Keratinocyte (primary cell): ENCODE measurements at regions not wholly inside any gene's neighbourhood (a gene's known extent, or its start where the extent isn't known, plus 50 kb on each side); places are given as distances from the start of the nearest gene placed in this dataset.
"Not testable (repeated sequence)": the region's sequence is repeated elsewhere in the genome, so short reads cannot be mapped to it uniquely, and the experiment has no call there.

ENCODE experiments used
- DNase-seq: peaks from one replicate; pipeline ENCODE4 v3.0.0-alpha.2; 2011; ENCODE audit warnings: low read depth, missing footprints, low spot score
- FAIRE-seq: peaks from 2 replicates; lab custom pipeline; 2011; peaks lifted over from hg19 to GRCh38; lab: Jason Lieb, UNC
- H2AFZ ChIP-seq: 2 replicates; pipeline ENCODE4 v1.6.0; 2012; ENCODE audit warnings: low read length, control low read depth, inconsistent platforms; ENCODE audit not compliant: control insufficient read depth
- H3K27ac ChIP-seq: 2 replicates; pipeline ENCODE4 v1.5.1; 2011; ENCODE audit warnings: low read length; ENCODE audit not compliant: control insufficient read depth, insufficient read depth
- H3K27me3 ChIP-seq: 3 replicates; pipeline ENCODE4 v1.6.0; 2011; ENCODE audit warnings: low read length; ENCODE audit not compliant: control insufficient read depth, insufficient read depth; ENCODE audit errors: extremely low read depth
- H3K36me3 ChIP-seq, 2 experiments: 2 replicates in 1 of 2; 3 replicates in 1 of 2; pipeline ENCODE4 v1.5.1; 2011; ENCODE audit warnings: low read length in 2 of 2, mild to moderate bottlenecking in 1 of 2; ENCODE audit not compliant: control insufficient read depth in 2 of 2, insufficient read depth in 2 of 2; ENCODE audit errors: extremely low read depth in 1 of 2
- H3K4me1 ChIP-seq: 3 replicates; pipeline ENCODE4 v1.5.1; 2011; ENCODE audit warnings: low read length; ENCODE audit not compliant: control insufficient read depth, insufficient read depth; ENCODE audit errors: extremely low read depth
- H3K4me2 ChIP-seq: 3 replicates; pipeline ENCODE4 v1.6.0; 2011; ENCODE audit warnings: low read depth, low read length; ENCODE audit not compliant: control insufficient read depth, insufficient read depth; ENCODE audit errors: extremely low read depth
- H3K4me3 ChIP-seq, 3 experiments: fragments of 200-600 bp in 1 of 3; sonication (generic) in 1 of 3; 2 replicates in 2 of 3; 3 replicates in 1 of 3; pipeline ENCODE4 v1.5.1; 2011 to 2016; ENCODE audit warnings: low read length in 3 of 3, mild to moderate bottlenecking in 3 of 3, control low read depth in 2 of 3, inconsistent platforms in 1 of 3, low read depth in 1 of 3, mixed read lengths in 1 of 3, mixed run types in 1 of 3, moderate library complexity in 1 of 3; ENCODE audit not compliant: control insufficient read depth in 2 of 3, insufficient read depth in 2 of 3; ENCODE audit errors: extremely low read depth in 1 of 3
- H3K79me2 ChIP-seq: 2 replicates; pipeline ENCODE4 v1.6.0; 2012; ENCODE audit warnings: low read length; ENCODE audit not compliant: control insufficient read depth, insufficient read depth
- H3K9ac ChIP-seq: 3 replicates; pipeline ENCODE4 v1.6.0; 2011; ENCODE audit warnings: low read length; ENCODE audit not compliant: control insufficient read depth, insufficient read depth; ENCODE audit errors: extremely low read depth
- H3K9me1 ChIP-seq: 3 replicates; pipeline ENCODE4 v1.6.0; 2011; ENCODE audit warnings: low read length; ENCODE audit not compliant: control insufficient read depth, insufficient read depth; ENCODE audit errors: extremely low read depth
- H3K9me3 ChIP-seq: 2 replicates; pipeline ENCODE4 v1.5.1; 2012; ENCODE audit warnings: low read depth, low read length; ENCODE audit not compliant: control insufficient read depth
- H4K20me1 ChIP-seq: 3 replicates; pipeline ENCODE4 v1.6.0; 2011; ENCODE audit warnings: low read length; ENCODE audit not compliant: control insufficient read depth, insufficient read depth; ENCODE audit errors: extremely low read depth
- dilution Hi-C: fragments of 300-500 bp; cut with MboI; formaldehyde crosslinking; loops from one replicate; pipeline ENCODE4 v1.7.0; 2020; ENCODE audit warnings: low sequenced_read_pairs; ENCODE audit not compliant: extremely low pct_ligation_motif_present

DNA sequence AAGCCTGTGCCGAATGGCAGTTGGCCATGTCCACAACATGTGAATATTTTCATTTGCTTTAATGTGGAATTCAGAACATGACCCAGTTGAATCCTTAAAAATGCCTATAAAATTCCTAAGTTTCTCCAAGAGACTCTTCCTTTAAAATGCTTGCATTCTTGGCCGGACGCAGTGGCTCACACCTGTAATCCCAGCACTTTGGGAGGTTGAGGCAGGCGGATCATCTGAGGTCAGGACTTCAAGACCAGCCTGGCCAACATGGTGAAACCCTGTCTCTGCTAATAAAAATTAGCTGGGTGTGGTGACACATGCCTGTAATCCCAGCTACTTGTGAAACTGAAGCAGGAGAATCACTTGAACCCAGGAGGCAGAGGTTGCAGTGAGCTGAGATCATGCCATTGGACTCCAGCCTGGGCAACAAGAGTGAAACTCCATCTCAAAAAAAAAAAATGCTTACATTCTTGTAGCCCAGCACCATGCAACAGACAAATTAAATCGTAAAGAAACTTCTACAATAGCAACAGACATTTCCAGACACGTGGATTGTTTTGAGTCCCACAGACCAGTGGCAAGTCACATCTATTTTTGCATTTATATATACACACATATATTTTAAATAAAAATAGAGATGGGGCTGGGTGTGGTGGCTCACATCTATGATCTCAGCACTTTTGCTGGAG is 274.4 kb downstream of the GOLGA6L6 start:
- H2AFZ ChIP-seq, H3K4me3 ChIP-seq, H3K4me1 ChIP-seq, H3K27ac ChIP-seq, H3K9me1 ChIP-seq, DNase-seq, FAIRE-seq, H3K27me3 ChIP-seq, H3K4me2 ChIP-seq, H3K79me2 ChIP-seq, H4K20me1 ChIP-seq, H3K9ac ChIP-seq, H3K36me3 ChIP-seq, dilution Hi-C loops: not testable (repeated sequence)
- peaks cover 27% of the 10 kb centered on the region for H3K9me3 ChIP-seq

DNA sequence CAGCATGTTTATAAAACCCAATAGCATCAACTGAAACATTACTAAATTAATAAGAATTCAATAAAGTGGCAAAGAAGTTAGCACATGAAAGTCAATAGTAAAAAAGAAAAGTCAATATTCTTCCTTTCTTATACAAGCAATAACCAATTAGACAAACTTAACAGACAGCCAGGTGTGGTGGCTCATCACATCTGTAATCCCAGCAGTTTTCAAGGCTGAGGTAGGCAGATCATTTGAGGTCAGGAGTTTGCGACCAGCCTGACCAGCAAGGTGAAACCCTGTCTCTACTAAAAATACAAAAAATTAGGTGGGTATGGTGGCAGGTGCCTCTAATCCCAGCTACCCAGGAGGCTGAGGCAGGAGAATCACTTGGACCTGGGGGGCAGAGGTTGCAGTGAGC is 275.9 kb downstream of the GOLGA6L6 start:
- H3K79me2 ChIP-seq, DNase-seq, H3K4me3 ChIP-seq, H3K36me3 ChIP-seq, H3K4me2 ChIP-seq, H3K4me1 ChIP-seq, H3K27ac ChIP-seq, H2AFZ ChIP-seq, H3K27me3 ChIP-seq, H4K20me1 ChIP-seq, FAIRE-seq, H3K9me1 ChIP-seq, dilution Hi-C loops, H3K9ac ChIP-seq: not testable (repeated sequence)
- peaks cover 23% of the 10 kb centered on the region for H3K9me3 ChIP-seq

DNA sequence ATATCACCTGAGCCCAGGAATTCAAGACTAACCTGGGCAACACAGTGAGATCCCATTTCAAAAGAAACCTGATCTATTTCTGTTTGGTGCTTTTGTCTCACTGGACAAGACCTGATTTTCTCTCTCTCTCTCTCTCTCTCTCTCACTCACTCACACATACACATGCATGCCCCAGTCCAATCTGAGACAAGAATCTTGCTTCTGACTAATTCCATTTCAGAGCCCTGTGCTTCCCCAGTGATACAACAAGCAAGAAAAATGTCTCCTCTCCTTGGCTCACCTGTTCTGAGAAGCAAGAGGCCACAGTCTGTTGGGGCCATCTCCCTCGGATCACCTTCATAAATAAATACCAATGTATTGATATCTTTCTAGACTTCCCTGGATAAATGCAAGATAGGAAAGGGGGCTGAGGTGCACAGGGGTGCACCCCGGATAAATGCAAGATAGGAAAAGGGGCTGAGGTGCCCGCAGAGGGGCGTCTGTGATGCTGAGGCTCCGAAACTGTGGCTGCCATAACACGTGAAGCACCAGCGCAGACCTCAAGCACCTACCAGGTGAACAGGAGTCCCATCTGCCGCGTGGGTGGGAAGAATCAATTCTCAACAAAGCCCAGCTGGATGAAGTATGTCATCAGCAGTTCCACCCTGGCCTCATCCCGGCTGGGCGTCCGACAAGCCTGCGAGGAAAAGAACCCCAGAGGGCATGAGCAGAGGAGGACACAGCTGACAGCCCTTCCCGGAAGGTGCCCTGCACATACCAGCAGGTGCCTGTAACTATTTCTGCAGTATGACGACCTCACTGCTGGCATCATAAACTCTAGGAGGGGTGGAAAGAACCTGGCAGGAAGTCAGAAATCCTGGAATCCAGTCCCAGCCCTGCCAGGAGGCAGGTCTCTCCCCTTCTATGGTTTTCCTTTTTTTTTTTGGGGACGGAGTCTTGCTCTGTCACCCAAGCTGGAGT is 280.0 kb downstream of the GOLGA6L6 start:
- H2AFZ ChIP-seq, H3K9ac ChIP-seq, H3K9me1 ChIP-seq, H3K27ac ChIP-seq, H3K4me1 ChIP-seq, H3K4me2 ChIP-seq, dilution Hi-C loops, H3K36me3 ChIP-seq, H3K27me3 ChIP-seq, H4K20me1 ChIP-seq, FAIRE-seq, H3K4me3 ChIP-seq, DNase-seq, H3K79me2 ChIP-seq: not testable (repeated sequence)
- peaks cover 22% of the 10 kb centered on the region for H3K9me3 ChIP-seq

DNA sequence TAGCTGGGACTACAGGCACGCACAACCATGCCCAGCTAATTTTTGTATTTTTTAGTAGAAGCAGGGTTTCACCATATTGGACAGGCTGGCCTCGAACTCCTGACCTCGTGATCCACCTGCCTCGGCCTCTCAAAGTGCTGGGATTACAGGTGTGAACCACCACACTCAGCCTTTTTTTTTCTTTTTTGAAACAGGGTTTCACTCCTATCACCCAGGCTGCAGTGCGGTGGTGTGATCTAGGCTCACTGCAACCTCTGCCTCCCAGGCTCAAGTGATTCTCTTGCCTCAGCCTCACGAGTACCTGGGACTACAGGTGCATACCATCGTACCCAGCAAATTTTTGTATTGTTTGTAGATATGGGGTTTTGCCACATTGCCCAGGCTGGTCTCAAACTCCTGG is 280.9 kb downstream of the GOLGA6L6 start:
- H3K79me2 ChIP-seq, H3K9me1 ChIP-seq, H3K9ac ChIP-seq, H3K27ac ChIP-seq, H3K36me3 ChIP-seq, H3K4me1 ChIP-seq, H3K4me2 ChIP-seq, DNase-seq, H4K20me1 ChIP-seq, H2AFZ ChIP-seq, H3K27me3 ChIP-seq, FAIRE-seq, dilution Hi-C loops, H3K4me3 ChIP-seq: not testable (repeated sequence)
- H3K9me3 ChIP-seq, result peaks cover 23% of the 10 kb centered on the region
